WTC11 (cell line): ENCODE measurements at regions not wholly inside any gene's neighbourhood (a gene's known extent, or its start where the extent isn't known, plus 50 kb on each side); places are given as distances from the start of the nearest gene placed in this dataset.

ENCODE experiments used
- ATAC-seq: fragments of 200-7000 bp; cut with Tn5 transposase; 2 replicates; pipeline ENCODE4 v1.10.0; 2021; ENCODE audit warnings: mild to moderate bottlenecking, moderate library complexity
- CTCF ChIA-PET: fragments of 300-600 bp; sonication (Branson Sonifier 250); formaldehyde crosslinking; loops from one replicate; lab custom pipeline; 2021; ENCODE audit warnings: antibody characterized with exemption; lab: Charles Lee
- POLR2A ChIA-PET: fragments of 350-600 bp; sonication (Branson Sonifier 250); formaldehyde crosslinking; loops from one replicate; lab custom pipeline; 2021; ENCODE audit warnings: antibody characterized with exemption; lab: Charles Lee
- DNase-seq: peaks from one replicate; pipeline ENCODE4 v3.0.0; 2021; ENCODE audit warnings: low spot score
- H3K27ac Mint-ChIP-seq: 2 replicates; pipeline ENCODE4 v1.8.0; 2021; ENCODE audit warnings: mixed read lengths
- H3K27me3 Mint-ChIP-seq: 2 replicates; pipeline ENCODE4 v1.8.0; 2021; ENCODE audit warnings: low read depth, mild to moderate bottlenecking, moderate library complexity, mixed read lengths
- H3K36me3 Mint-ChIP-seq: 2 replicates; pipeline ENCODE4 v1.8.0; 2021; ENCODE audit warnings: mixed read lengths
- H3K4me1 Mint-ChIP-seq: 2 replicates; pipeline ENCODE4 v1.8.0; 2022; ENCODE audit warnings: mixed read lengths
- H3K4me3 Mint-ChIP-seq: 2 replicates; pipeline ENCODE4 v1.8.0; 2021; ENCODE audit warnings: mild to moderate bottlenecking, moderate library complexity, mixed read lengths
- H3K9me3 Mint-ChIP-seq: 2 replicates; pipeline ENCODE4 v1.8.0; 2021; ENCODE audit warnings: mixed read lengths
- AFF4 ChIP-seq: sonication (generic); formaldehyde crosslinking; IDR thresholded peaks from 2 replicates; pipeline ENCODE4 v1.8.1; 2023; ENCODE audit warnings: mild to moderate bottlenecking, missing genetic modification reagents, borderline replicate concordance
- AR ChIP-seq: fragments of 250-450 bp; sonication (Bioruptor Pico); IDR thresholded peaks from 2 replicates; pipeline ENCODE4 v1.9.0; 2021; ENCODE audit warnings: mild to moderate bottlenecking
- ARID4B ChIP-seq: sonication (generic); formaldehyde crosslinking; IDR thresholded peaks from 2 replicates; pipeline ENCODE4 v1.8.0; 2023; ENCODE audit warnings: missing genetic modification reagents, mild to moderate bottlenecking, borderline replicate concordance
- ATF3 ChIP-seq: sonication (generic); formaldehyde crosslinking; conservative IDR thresholded peaks from 2 replicates; pipeline ENCODE4 v1.8.1; 2022; ENCODE audit warnings: mild to moderate bottlenecking, missing genetic modification reagents
- FOXJ3 ChIP-seq: sonication (generic); formaldehyde crosslinking; IDR thresholded peaks from 2 replicates; pipeline ENCODE4 v1.9.0; 2021; ENCODE audit warnings: missing genetic modification reagents, mild to moderate bottlenecking, borderline replicate concordance
- HMGXB4 ChIP-seq: sonication (generic); formaldehyde crosslinking; IDR thresholded peaks from 2 replicates; pipeline ENCODE4 v1.8.1; 2023; ENCODE audit warnings: mild to moderate bottlenecking, moderate library complexity, missing genetic modification reagents
- MAX ChIP-seq: sonication (generic); formaldehyde crosslinking; IDR thresholded peaks from 2 replicates; pipeline ENCODE4 v1.8.0; 2022; ENCODE audit warnings: mild to moderate bottlenecking, missing genetic modification reagents
- MYBL2 ChIP-seq: sonication (generic); formaldehyde crosslinking; IDR thresholded peaks from 2 replicates; pipeline ENCODE4 v1.8.1; 2023; ENCODE audit warnings: mild to moderate bottlenecking, moderate library complexity, missing genetic modification reagents
- NR3C1 ChIP-seq: sonication (generic); formaldehyde crosslinking; conservative IDR thresholded peaks from 2 replicates; pipeline ENCODE4 v1.8.1; 2023; ENCODE audit warnings: low read depth, mild to moderate bottlenecking, missing genetic modification reagents
- PRDM15 ChIP-seq: sonication (generic); formaldehyde crosslinking; IDR thresholded peaks from 2 replicates; pipeline ENCODE4 v1.8.0; 2022; ENCODE audit warnings: missing genetic modification reagents
- PREB ChIP-seq: sonication (generic); formaldehyde crosslinking; IDR thresholded peaks from 2 replicates; pipeline ENCODE4 v1.8.1; 2022; ENCODE audit warnings: mild to moderate bottlenecking, missing genetic modification reagents, moderate library complexity, borderline replicate concordance
- TEAD1 ChIP-seq: sonication (generic); formaldehyde crosslinking; IDR thresholded peaks from 2 replicates; pipeline ENCODE4 v1.8.0; 2022; ENCODE audit warnings: mild to moderate bottlenecking, missing genetic modification reagents
- ZNF219 ChIP-seq: sonication (generic); formaldehyde crosslinking; IDR thresholded peaks from 2 replicates; pipeline ENCODE4 v1.8.0; 2023; ENCODE audit warnings: missing genetic modification reagents, mild to moderate bottlenecking, borderline replicate concordance
- ZNF396 ChIP-seq: fragments of 250-450 bp; sonication (Bioruptor Pico); IDR thresholded peaks from 2 replicates; pipeline ENCODE4 v1.8.0; 2021; ENCODE audit warnings: mild to moderate bottlenecking, moderate library complexity, borderline replicate concordance
- ZNF671 ChIP-seq: fragments of 250-450 bp; sonication (Bioruptor Pico); IDR thresholded peaks from 2 replicates; pipeline ENCODE4 v1.8.0; 2021; ENCODE audit warnings: mild to moderate bottlenecking
- ZSCAN18 ChIP-seq: fragments of 250-450 bp; sonication (Bioruptor Pico); IDR thresholded peaks from 2 replicates; pipeline ENCODE4 v2.1.2; 2022; ENCODE audit warnings: mild to moderate bottlenecking, moderate library complexity

GRCh38 chr10:36183056-36183455 is 541.0 kb upstream of the FZD8 start (continued):
- no peak for TF ChIP-seq AFF4 (CRISPR knock-in tag)
- TF ChIP-seq MYBL2 = no peak
- no peak for TF ChIP-seq ZNF396 (CRISPR knock-in tag)
- no peak for TF ChIP-seq PRDM15 (CRISPR knock-in tag)
- no peak for TF ChIP-seq HMGXB4 (CRISPR knock-in tag)
- TF ChIP-seq PREB (CRISPR knock-in tag) = no peak
- TF ChIP-seq, all 79 proteins: peak for 0

GRCh38 chr10:36182606-36183005 is 540.5 kb upstream of the FZD8 start:
- ChIA-PET POLR2A (no interaction called here), CTCF (no interaction called here)
- ATAC-seq (no peak), DNase-seq (no peak)
- Mint-ChIP-seq H3K9me3 (no peaks in the 10 kb centered on the region), H3K4me3 (no peak overlapping the region), H3K4me1 (peaks cover 27% of the 10 kb centered on the region), H3K27me3 (peaks cover 15% of the 10 kb centered on the region), H3K27ac (no peak overlapping the region), H3K36me3 (no peaks in the 10 kb centered on the region)
- TF ChIP-seq ZNF219 (CRISPR knock-in tag) = no peak
- no peak for TF ChIP-seq AR (CRISPR knock-in tag)
- no peak for TF ChIP-seq ATF3
- no peak for TF ChIP-seq ZNF671 (CRISPR knock-in tag)
- TF ChIP-seq ARID4B (CRISPR knock-in tag) = no peak
- TF ChIP-seq NR3C1 (CRISPR knock-in tag) = no peak
- no peak for TF ChIP-seq TEAD1 (CRISPR knock-in tag)
- no peak for TF ChIP-seq MAX (CRISPR knock-in tag)
- TF ChIP-seq ZSCAN18 (CRISPR knock-in tag) = no peak
- TF ChIP-seq FOXJ3 = no peak
